GM20000 (cell line): ENCODE measurements at regions not wholly inside any gene's neighbourhood (a gene's known extent, or its start where the extent isn't known, plus 50 kb on each side); places are given as distances from the start of the nearest gene placed in this dataset.
"Not testable (repeated sequence)": the region's sequence is repeated elsewhere in the genome, so short reads cannot be mapped to it uniquely, and the experiment has no call there.

Source experiments
- DNase-seq: peaks from one replicate; pipeline ENCODE4 v3.0.0; 2012; ENCODE audit warnings: low spot score
- CTCF ChIP-seq: IDR thresholded peaks from 2 replicates; pipeline ENCODE4 v1.5.1; 2012; ENCODE audit warnings: mild to moderate bottlenecking, control low read depth; ENCODE audit errors: extremely low read depth, missing control alignments

- DNase-seq = no peak
- TF ChIP-seq CTCF = no peak
Observed at GRCh38 chr16:86882586-86883280, 304.4 kb downstream of the FOXL1 start.

GRCh38 chr16:86883583-86884389, 305.4 kb downstream of the FOXL1 start:
- TF ChIP-seq CTCF = no peak
- DNase-seq = no peak

- no peak for TF ChIP-seq CTCF
- no peak for DNase-seq
Observed at GRCh38 chr16:86884390-86884650, 306.0 kb downstream of the FOXL1 start.

- DNase-seq = no peak
- TF ChIP-seq CTCF = no peak
Observed at GRCh38 chr16:86885139-86885538, 306.8 kb downstream of the FOXL1 start.

- no peak for DNase-seq
Observed at GRCh38 chr16:86886651-86887050, 308.3 kb downstream of the FOXL1 start.

GRCh38 chr16:86887416-86887815, 309.1 kb downstream of the FOXL1 start:
- no peak for DNase-seq
- TF ChIP-seq CTCF = no peak

More at GRCh38 chr16:86886651-86887050, 308.3 kb downstream of the FOXL1 start:
- no peak for TF ChIP-seq CTCF

- DNase-seq = no peak
- TF ChIP-seq CTCF = no peak
Observed at GRCh38 chr16:86888231-86889053, 310.1 kb downstream of the FOXL1 start.

- DNase-seq = not testable (repeated sequence)
Observed at GRCh38 chr16:86889054-86889366, 310.7 kb downstream of the FOXL1 start.
